ENCODE measurements at regions not wholly inside any gene's neighbourhood (a gene's known extent, or its start where the extent isn't known, plus 50 kb on each side); places are given as distances from the start of the nearest gene placed in this dataset.

GRCh38 chr2:2512931-2513330 lies 181.9 kb upstream of the MYT1L start:
- TF ChIP-seq CTCF (IDR thresholded peaks at IDR 0.05): no peak
- no peak for TF ChIP-seq POLR2A (IDR thresholded peaks at IDR 0.05)

All from body of pancreas (tissue), 4 donors.